HG03457 (cell line): ENCODE measurements at regions not wholly inside any gene's neighbourhood (a gene's known extent, or its start where the extent isn't known, plus 50 kb on each side); places are given as distances from the start of the nearest gene placed in this dataset.
"Not testable (repeated sequence)": the region's sequence is repeated elsewhere in the genome, so short reads cannot be mapped to it uniquely, and the experiment has no call there.

ENCODE experiments used
- ATAC-seq: cut with Tn5 transposase; IDR thresholded peaks from one replicate; pipeline ENCODE4 v1.9.1; 2021; ENCODE audit warnings: moderate number of reproducible peaks; ENCODE audit not compliant: unreplicated experiment

DNA sequence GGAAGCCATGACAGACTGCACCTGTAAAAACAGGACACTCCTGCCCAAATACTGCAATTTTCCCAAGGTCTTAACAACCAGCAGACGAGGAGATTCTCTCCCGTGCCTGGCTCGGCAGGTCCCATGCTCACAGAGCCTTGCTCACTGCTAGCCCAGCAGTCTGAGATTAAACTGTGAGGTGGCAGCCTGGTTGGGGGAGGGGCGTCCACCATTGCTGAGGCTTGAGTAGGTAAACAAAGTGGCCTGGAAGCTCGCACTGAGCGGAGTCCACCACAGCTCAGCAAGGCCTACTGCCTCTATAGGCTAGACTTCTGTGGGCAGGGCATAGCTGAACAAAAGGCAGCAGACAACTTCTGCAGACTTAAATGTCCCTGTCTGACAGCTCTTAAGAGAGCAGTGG lies 80.3 kb downstream of the ANXA5 start:
- not testable (repeated sequence) for ATAC-seq

- ATAC-seq: no peak
Measured at GRCh38 chr4:121614101-121614500, 82.7 kb downstream of the ANXA5 start.

DNA sequence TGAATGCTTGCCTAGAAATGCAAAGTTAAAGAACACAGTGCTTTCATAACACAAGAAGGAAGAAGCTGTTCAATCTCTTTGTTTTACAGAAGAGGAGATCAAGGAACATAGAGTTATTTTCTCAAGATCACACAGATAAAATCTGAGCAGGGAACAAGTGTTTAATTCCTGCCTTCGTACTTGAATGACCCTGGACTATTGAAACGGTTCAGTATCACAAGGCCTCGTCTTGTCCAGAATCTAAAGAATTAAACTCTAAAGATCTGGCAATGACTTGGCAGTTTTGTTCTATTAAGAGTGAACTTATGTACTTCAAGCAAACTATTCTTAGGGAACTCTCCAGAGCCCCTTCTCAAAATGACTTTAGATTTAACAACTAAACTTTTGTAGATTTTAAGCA lies 97.7 kb downstream of the ANXA5 start:
- no peak for ATAC-seq

GRCh38 chr4:121597346-121597934 lies 99.3 kb downstream of the ANXA5 start:
- peak; percentile 67 for ATAC-seq

GRCh38 chr4:121594796-121595526 lies 101.8 kb downstream of the ANXA5 start:
- no peak for ATAC-seq

GRCh38 chr4:121593760-121594159 lies 103.0 kb downstream of the ANXA5 start:
- no peak for ATAC-seq

- ATAC-seq: not testable (repeated sequence)
Measured at GRCh38 chr4:121592257-121592656, 104.5 kb downstream of the ANXA5 start.

DNA sequence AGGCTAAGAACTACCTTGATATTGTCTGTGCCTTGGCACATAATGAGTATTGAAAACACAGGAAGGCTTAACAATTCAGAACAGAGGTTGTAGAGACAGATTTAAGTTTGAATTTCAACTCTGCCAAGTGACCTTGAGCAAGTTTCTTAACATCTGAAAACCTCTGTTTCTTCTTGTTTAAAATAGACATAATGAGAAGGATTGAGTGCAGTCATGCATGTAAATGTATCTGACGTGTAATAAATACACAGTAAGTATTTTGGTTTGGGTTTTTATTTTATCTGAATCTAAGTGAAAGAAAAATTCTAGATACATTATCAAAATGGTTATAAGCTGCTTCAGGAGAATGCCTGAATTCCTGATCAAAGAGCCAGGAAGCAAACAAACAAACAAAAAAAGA lies 111.9 kb downstream of the ANXA5 start:
- ATAC-seq: no peak

- ATAC-seq: no peak
Measured at GRCh38 chr4:121583396-121583795, 113.4 kb downstream of the ANXA5 start.

DNA sequence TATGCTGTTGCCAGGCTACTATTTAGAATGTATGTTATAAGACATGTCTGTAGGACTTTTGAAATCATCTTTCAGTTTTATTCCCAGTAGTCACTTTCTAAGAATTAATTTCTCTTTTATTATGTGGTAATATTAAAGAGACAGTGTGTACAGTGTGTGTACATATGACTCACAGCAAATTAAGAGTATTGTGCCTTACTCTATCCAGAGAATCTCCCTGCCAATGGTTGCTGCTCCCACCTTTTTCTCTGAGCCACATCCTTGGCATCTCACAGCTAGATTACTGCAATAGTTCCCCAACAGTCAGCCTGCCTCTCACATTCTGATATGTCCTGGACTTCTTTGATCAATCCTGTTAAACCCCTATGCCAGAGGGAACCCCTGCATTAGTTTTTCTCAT lies 114.5 kb downstream of the ANXA5 start:
- ATAC-seq: no peak

DNA sequence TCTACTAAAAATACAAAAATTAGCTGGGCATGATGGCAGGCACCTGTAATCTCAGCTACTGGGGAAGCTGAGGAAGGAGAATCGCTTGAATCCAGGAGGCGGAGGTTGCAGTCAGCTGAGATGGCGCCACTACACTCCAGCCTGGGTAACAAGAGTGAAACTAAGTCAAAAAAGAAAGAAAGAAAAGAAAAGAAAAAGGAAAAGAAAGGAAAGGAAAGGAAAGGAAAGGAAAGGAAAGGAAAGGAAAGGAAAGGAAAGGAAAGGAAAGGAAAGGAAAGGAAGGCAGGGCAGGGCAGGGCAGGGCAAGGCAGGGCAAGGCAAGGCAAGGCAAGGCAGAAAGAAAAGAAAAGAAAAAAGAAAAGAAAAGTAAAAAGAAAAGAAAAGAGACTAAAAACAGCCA lies 121.4 kb downstream of the ANXA5 start:
- not testable (repeated sequence) for ATAC-seq

DNA sequence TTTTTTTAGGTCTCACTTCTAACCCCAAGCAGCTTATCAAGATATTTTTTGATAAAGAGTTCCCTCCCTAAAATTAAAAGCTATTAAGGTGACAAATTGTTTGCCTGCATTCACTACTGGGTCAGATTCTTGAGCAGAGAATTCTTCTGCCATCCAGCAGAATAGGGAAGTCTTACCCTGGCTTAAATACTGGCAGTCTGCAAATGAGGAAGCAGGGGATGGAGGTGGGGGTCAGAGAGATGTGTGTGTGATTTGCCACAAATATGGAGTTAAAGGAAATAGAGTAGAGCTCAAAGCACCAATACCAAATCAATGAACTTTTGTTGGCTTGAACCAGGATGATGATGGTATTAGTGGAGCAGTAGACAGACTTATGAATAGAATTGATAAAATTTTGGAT lies 122.2 kb downstream of the ANXA5 start:
- ATAC-seq: no peak

DNA sequence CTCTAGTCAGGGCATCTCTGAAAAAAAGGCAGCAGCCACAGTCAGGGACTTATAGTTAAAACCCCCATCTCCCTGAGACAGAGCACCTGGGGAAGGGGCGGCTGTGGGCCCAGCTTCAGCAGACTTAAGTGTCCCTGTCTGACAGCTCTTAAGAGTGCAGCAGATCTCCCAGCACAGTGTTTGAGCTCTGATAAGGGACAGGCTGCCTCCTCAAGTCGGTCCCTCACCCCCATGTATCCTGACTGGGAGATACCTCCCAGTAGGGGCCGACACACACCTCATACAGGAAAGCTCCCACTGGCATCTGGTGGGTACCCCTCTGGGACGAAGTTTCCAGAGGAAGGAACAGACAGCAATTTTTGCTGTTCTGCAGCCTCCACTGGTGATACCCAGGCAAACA lies 129.0 kb downstream of the ANXA5 start:
- no peak for ATAC-seq

DNA sequence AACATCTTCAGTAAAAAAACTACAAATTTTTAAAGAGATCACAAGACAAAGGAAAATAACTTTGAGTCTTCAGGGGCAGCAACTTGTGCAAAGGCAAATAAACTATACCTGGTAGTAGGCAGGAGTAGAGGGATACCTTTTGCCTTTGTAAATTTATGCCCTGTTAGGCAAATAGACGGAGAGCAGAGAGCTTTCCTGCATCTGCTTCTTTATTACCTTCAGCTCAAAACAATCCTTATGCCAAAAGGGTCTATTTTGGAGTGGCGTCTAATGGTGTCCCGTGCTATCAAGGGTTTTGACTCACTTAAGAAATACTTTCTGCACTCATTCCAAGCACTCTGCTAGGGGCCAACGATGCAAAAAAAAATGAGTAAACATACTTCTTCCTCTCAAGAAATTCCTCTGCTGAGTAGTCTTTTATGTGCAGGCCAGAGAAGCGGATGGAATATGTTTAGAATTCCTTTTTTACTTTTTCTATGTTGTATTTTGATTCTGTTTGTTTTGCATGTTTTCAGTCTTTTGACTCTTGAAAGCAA lies 131.9 kb downstream of the ANXA5 start:
- no peak for ATAC-seq

DNA sequence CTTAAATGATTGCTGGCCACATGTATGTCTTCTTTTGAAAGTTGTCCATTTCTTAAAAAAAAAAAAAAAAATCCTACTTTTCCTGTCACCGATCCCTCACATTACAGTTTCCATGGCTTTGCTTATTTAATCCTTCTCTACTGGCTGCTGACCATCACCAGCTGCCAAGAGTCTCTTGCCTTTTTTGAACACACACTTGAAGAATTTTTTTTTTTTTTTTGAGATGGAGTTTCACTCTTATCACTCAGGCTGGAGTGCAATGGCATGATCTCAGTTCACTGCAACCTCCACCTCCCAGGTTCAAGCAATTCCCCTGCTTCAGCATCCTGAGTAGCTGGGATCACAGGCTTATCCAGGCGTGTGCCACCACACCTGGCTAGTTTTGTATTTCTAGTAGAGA lies 134.0 kb downstream of the ANXA5 start:
- ATAC-seq: no peak

DNA sequence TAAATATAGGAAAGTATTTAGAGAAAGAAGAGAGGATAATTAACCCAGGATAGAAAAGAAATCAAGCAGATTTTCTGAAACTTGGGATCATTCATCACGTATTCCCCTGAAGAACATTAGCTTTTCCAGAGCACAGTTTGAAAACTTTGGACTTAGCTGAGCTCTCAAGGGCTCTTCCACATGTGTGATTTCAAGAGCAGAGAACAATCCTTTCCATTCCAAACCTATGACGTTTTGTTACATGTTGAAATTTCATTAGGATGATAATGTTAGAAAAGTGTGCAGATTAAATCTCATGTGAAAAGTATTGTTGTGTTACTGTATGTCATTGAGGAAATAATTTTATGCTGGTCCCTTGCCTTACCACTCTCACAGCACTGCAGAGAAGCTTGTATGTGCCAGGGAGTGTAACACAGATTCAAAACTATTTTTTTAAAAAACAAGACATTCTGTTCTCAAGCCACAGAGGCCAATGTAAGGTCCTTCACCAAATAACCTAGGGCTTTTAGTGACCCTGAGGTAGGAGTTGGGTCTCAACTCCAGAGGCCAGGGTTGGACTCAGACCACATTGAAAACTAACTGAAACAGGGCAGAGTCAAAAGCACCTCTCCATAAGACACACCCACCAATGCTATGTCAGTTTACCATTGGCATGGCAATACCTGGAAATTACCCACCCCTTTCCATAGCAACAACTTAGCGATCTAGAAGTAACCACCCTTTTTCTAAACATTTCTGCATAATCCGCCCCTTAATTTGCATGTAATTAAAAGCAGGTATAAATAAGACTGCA lies 141.3 kb downstream of the ANXA5 start:
- ATAC-seq: no peak

DNA sequence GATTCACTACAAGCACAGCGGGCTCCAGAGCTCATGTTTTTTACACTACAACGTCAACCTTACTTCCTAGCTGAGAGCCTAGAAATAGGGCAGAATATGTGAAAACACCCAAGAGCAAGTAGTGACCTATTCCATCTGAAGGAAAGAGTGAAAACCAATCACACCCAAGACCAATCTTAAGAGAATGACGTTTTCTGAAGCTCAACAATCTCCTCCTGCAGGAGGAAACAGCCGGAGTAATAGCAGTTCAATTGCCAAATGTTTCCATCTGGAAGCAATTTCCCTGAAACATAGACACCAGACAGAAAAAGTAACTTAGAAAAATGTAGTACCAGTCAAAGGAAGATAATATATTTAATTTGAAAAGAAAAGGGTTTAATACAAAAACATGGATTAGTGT lies 142.4 kb downstream of the ANXA5 start:
- ATAC-seq: no peak

DNA sequence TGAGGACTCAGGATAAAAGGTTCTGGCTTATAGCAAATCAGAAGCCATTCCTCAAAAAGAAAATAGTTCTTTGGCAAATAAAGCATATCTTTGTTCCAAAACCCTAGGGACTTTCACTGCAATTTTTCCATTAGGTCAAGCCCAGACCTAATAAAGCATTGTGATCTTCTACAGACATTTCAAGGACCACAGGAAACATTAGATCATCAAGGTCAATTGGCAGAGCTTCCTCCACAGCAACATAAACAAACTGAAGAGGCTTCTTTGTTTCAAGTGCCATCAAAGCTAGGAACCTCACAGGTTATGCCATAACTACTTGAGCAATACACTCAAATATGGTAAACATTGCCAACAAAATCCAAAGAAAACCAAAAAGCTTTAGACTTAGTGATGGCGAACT lies 144.9 kb downstream of the ANXA5 start:
- no peak for ATAC-seq

DNA sequence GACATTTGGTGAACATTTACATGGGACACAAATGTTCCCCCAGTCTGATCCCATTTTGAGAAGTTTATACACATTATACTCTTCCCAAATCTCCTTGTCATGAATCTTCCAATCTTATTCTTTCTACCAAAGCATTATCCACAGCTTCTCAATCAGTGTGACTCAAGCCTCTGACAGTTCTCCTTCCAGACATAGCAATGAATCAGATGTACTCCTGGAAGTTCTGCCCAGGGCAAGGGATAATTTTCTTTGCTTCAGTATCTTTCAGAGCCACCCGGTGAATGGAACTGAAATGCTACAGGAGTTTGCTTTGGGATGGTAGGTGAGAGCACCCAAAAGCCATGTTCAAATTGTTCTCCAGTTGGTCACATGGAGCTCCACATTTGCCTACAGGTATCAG lies 145.5 kb downstream of the ANXA5 start:
- ATAC-seq: no peak

DNA sequence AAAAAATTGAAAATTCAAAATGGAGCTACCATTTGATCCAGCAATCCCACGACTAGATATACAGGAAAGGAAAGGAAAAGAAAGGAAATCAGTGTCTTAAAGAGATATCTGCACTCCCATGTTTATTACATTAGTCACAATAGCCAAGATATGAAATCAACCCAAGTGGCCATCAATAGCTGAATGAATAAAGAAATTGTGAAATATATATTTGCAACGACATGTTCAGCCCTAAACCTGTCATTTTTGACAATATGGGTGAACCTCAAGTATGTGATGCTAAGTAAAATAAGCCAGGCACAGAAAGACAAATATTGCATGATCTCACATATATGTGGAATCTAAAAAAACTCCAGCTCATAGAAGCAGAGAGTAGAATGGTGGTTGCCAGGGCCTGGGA lies 155.1 kb downstream of the ANXA5 start:
- ATAC-seq: no peak

GRCh38 chr4:121535351-121535750 lies 154.5 kb upstream of the QRFPR start:
- ATAC-seq: no peak

GRCh38 chr4:121534187-121534586 lies 153.4 kb upstream of the QRFPR start:
- ATAC-seq: no peak
